ENCODE measurements at regions not wholly inside any gene's neighbourhood (a gene's known extent, or its start where the extent isn't known, plus 50 kb on each side); places are given as distances from the start of the nearest gene placed in this dataset.

GRCh38 chr17:73759734-73760438 lies 115.6 kb upstream of the SDK2 start:
- DNase-seq, result no peak
- no peak for TF ChIP-seq CTCF (IDR thresholded peaks at IDR 0.05; ENCODE audit: control extremely low read depth, extremely low read depth)
- Histone ChIP-seq H3K9me3 (ENCODE audit: control insufficient read depth in 4 of 4, insufficient read depth in 3 of 4, low read length in 3 of 4) (no peaks in the 10 kb centered on the region), H3K4me3 (no peak overlapping the region), H3K27ac (ENCODE audit: low read depth in 1 of 2, low read length in 1 of 2) (no peak overlapping the region), H3K36me3 (ENCODE audit: control insufficient read depth in 4 of 4, insufficient read depth in 4 of 4, low read length in 4 of 4) (no peaks in the 10 kb centered on the region), H3K27me3 (ENCODE audit: control insufficient read depth in 3 of 3, insufficient read depth in 3 of 3, low read length in 2 of 3) (peaks cover 0 to 9% (median 0%) of the 10 kb centered on the region in 3 donors), H3K9ac (ENCODE audit: insufficient read depth in 1 of 2, low read length in 2 of 2) (no peak overlapping the region), H3K4me1 (ENCODE audit: control insufficient read depth in 5 of 5, insufficient read depth in 5 of 5, low read length in 5 of 5) (peaks cover 0 to 3% (median 0%) of the 10 kb centered on the region in 5 donors)
- 76 to 84% methylated on average over 18 of the region's 18 CpGs for WGBS, 2 donors
- no peak for ATAC-seq (ENCODE audit: insufficient read depth, low FRiP score)

- no peak overlapping the region for H3K9ac ChIP-seq (ENCODE audit: insufficient read depth in 1 of 2, low read length in 2 of 2)
- WGBS, 2 donors, result 68 to 77% methylated on average over 5 of the region's 5 CpGs
- no peak overlapping the region for H3K4me3 ChIP-seq
- H3K9me3 ChIP-seq (ENCODE audit: control insufficient read depth in 4 of 4, insufficient read depth in 3 of 4, low read length in 3 of 4), result no peaks in the 10 kb centered on the region
- no peaks in the 10 kb centered on the region for H3K36me3 ChIP-seq (ENCODE audit: control insufficient read depth in 4 of 4, insufficient read depth in 4 of 4, low read length in 4 of 4)
- no peak overlapping the region for H3K27ac ChIP-seq (ENCODE audit: low read depth in 1 of 2, low read length in 1 of 2)
- DNase-seq (no peak), ATAC-seq (ENCODE audit: insufficient read depth, low FRiP score) (no peak)
- H3K27me3 ChIP-seq (ENCODE audit: control insufficient read depth in 3 of 3, insufficient read depth in 3 of 3, low read length in 2 of 3), result peaks cover 0 to 9% (median 0%) of the 10 kb centered on the region in 3 donors
- peaks cover 0 to 3% (median 0%) of the 10 kb centered on the region in 5 donors for H3K4me1 ChIP-seq (ENCODE audit: control insufficient read depth in 5 of 5, insufficient read depth in 5 of 5, low read length in 5 of 5)
- no peak for TF ChIP-seq CTCF (IDR thresholded peaks at IDR 0.05; ENCODE audit: control extremely low read depth, extremely low read depth)
Measured at GRCh38 chr17:73760439-73760758, 116.2 kb upstream of the SDK2 start.

GRCh38 chr17:73765824-73766563 lies 121.7 kb upstream of the SDK2 start:
- Histone ChIP-seq H3K9me3 (ENCODE audit: control insufficient read depth in 4 of 4, insufficient read depth in 3 of 4, low read length in 3 of 4) (no peaks in the 10 kb centered on the region), H3K27ac (ENCODE audit: low read depth in 1 of 2, low read length in 1 of 2) (no peak overlapping the region), H3K4me3 (no peak overlapping the region), H3K36me3 (ENCODE audit: control insufficient read depth in 4 of 4, insufficient read depth in 4 of 4, low read length in 4 of 4) (no peaks in the 10 kb centered on the region), H3K27me3 (ENCODE audit: control insufficient read depth in 3 of 3, insufficient read depth in 3 of 3, low read length in 2 of 3) (no peaks in the 10 kb centered on the region), H3K9ac (ENCODE audit: insufficient read depth in 1 of 2, low read length in 2 of 2) (no peak overlapping the region), H3K4me1 (ENCODE audit: control insufficient read depth in 5 of 5, insufficient read depth in 5 of 5, low read length in 5 of 5) (peaks cover 0 to 14% (median 7%) of the 10 kb centered on the region in 5 donors)
- no peak for DNase-seq
- ATAC-seq (ENCODE audit: insufficient read depth, low FRiP score), result no peak
- WGBS, 2 donors, result 84 to 86% methylated on average over 17 of the region's 17 CpGs
- no peak for TF ChIP-seq CTCF (IDR thresholded peaks at IDR 0.05; ENCODE audit: control extremely low read depth, extremely low read depth)

Data from lung (tissue), 11 donors.